ENCODE measurements at regions not wholly inside any gene's neighbourhood (a gene's known extent, or its start where the extent isn't known, plus 50 kb on each side); places are given as distances from the start of the nearest gene placed in this dataset.

DNA sequence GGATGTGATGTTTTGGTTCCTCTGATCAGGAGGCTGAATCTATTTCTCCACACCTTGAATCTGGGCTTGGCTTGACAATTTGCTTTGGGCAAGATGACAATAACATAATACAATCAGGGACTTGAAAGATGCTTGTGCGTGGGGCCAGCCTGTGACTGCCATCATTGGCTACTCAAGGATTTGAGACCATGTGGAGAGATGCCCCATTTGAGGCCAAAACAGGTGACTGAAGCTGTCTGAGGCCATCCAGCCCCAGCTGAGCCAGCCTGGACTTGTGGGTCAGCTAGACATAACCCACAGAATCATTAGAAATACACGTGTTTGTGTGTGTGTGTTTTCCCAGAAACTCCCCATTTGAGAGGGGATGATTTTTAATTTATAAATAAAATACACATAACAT, 421.5 kb downstream of the PTPRU start:
- no peak for DNase-seq

- peak; percentile 28 to 49 for DNase-seq
These were observed 419.9 kb downstream of the PTPRU start for GRCh38 chr1:29655945-29656850.

- peak; percentile 37 to 62 for DNase-seq
These were observed 418.8 kb downstream of the PTPRU start for GRCh38 chr1:29655145-29655544.

DNA sequence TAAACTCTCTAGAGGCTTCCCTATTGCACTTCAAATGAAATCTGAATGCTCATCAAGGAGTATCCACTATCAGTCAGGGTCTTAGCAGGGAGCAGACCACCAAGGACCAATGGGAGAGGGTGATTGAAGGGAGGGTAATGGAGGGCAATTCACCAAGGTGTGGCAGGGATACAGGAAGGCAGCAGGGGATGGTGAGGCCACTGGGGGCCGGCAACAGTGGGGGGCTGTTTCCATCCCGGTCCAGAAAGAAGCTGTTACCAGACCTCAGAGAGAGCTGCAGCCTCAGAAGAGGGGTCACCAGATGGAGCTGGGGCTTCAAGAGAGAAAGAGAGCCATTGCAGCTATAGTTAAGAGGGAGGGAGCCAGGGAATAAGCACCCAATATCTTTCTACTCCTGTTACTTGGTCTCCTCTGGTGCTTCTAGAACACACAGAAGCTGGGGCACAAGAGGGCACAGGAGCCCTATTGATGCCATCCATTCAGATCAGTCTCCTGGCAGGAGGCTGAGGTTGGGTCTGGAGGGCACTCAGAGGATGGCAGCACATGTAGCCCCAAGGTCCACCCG, 417.6 kb downstream of the PTPRU start:
- DNase-seq = no peak

GRCh38 chr1:29653034-29653810, 416.9 kb downstream of the PTPRU start:
- DNase-seq = no peak

GRCh38 chr1:29651684-29652665, 415.7 kb downstream of the PTPRU start:
- no peak for DNase-seq

DNA sequence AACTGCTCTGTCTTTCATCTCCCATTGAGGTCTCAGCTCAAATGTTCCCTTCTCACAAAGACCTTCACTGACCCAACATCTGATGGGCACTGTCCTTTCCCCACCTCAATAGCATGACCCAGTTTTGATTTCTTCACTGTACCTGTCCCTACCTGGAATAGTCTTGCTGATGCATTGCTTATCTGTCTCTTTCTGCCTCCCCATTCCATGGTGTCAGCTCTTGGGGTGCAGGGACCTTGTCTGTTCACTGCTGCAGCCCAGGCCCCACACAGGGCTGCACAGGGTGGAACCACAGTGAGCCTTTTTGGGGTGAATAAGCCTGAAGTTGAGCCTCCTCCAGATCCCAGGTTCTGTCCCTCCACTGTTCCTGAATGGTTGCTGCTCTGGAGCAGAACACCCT, 414.9 kb downstream of the PTPRU start:
- DNase-seq = no peak

GRCh38 chr1:29650476-29650875, 414.2 kb downstream of the PTPRU start:
- no peak for DNase-seq

GRCh38 chr1:29650041-29650400, 413.7 kb downstream of the PTPRU start:
- peak; percentile 51 to 75 for DNase-seq

DNA sequence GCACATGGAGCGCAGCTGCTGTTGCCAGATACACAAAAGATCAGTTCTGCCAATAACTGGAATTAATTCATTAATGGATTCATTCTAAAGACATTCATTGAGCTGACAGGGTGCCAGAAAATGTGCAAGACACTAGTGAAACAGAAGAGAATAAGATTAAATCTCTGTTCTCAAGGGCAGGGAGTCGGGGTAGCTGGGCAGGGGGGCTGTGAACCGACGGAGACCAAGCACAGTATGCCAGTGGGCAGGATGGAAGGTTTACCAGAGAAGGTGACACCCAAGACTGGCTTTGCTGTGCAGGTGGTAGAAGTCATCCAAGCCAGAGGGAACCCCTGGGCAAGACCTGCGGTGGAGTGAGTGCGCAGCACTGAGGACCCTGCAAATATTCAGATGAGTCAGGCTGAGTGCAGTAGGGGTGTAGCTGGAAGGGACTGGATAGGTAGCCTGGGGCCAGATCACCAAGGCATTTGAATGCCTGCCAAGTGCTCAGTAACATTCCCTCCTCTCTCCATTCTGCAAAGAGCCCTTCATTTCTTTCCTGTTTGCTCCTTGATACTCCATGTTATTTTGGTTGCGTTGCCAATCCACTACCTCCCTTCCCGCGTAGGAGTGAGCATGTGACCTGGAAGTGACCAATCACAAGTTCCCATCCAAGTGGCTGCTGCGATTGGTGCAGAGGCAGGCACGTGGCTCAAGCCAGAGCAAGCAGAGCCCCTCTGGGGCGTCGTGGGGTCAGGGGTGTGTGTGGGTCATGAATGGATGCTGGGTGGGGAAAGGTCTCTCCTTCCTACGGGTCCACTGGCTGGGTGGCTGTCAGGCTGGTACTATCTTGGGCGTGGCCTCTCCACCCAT, 413.1 kb downstream of the PTPRU start:
- DNase-seq = peak; percentile 75 to 76

DNA sequence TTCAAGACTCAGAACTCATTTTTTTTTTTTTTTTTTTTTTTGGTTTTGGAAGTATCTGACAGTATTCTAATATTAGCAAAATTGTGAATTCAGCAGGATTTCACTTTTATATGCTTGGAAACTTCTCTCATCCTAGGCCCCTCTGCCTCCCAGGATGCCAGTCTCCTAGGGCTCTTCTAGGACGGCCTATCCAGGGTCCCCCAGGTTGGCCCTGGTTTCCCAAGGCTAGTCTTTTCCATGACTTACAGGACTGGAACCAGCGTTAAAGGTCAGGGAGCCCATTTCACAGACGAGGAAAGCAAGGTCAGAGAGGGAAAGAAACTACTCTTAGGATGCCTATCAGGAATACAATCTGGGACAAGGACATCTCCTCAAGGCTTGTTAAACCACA, 412.5 kb downstream of the PTPRU start:
- DNase-seq = no peak

GRCh38 chr1:29648026-29648425, 411.7 kb downstream of the PTPRU start:
- no peak for DNase-seq

- DNase-seq = no peak
These were observed 411.3 kb downstream of the PTPRU start for GRCh38 chr1:29647581-29647980.

DNA sequence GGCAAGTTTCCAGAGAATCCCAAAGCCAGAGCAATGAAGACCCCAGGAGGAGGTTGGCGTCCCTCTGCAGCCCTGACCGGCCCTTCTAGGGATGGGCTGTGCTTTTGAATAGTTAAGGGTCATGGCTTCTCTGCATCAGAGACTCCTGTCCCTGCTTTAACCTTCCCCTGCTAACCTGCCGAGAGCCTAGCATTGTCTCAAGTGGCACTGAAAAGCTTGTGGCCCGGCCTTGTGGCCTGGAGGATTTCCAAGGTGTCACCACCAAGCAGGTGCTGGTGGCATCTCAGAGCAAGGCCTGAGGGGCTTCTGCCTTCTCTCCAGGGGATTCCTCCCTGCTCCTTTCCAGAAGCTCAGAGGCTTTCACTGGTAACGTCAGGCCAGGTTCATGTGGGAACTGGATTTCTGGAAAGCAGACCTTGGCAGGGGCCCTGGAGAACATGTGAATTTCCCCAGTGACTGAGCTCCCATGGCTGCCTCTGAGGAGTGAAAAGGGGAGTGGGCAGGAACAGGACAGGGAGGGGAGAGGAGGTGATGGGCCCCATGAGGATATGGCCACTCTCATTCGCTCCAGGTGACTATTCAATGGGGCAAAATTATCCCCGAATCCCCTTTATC, 409.9 kb downstream of the PTPRU start:
- no peak for DNase-seq

DNA sequence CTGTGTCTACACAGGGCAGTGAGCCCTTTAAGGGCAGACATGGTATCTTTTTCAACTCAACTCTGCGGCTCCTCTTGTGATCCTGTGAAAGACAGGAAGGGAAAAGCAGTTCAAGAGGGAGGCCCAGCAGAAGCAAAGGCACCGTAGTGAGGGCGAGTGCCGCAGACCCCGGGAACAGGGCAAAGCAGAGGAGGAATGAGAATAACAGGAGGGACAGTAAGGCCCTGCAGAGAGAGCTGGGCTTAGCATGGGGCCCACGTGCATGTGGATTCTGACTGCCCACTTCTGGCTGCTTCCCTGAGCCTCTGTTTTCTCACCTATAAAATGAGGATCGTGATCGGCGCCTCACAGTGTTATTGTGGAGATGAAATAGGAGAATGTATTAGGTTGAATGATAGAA, 409.3 kb downstream of the PTPRU start:
- DNase-seq = no peak

DNA sequence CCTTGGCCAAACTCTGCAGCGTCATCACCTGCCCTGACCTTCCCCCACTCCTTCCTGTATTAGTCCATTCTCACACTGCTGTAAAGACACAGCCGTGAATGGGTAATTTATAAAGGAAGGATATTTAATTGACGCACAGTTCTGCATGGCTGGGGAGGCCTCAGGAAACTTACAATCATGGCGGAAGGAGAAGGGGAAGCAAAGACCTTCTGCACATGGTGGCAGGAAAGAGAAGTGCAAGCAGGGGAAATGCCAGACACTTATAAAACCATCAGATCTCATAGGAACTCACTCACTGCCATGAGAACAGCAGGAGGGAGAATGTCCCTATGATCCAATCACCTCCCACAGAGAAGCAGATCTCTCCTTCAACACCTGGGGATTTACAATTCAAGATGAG, 408.5 kb downstream of the PTPRU start:
- DNase-seq = no peak

DNA sequence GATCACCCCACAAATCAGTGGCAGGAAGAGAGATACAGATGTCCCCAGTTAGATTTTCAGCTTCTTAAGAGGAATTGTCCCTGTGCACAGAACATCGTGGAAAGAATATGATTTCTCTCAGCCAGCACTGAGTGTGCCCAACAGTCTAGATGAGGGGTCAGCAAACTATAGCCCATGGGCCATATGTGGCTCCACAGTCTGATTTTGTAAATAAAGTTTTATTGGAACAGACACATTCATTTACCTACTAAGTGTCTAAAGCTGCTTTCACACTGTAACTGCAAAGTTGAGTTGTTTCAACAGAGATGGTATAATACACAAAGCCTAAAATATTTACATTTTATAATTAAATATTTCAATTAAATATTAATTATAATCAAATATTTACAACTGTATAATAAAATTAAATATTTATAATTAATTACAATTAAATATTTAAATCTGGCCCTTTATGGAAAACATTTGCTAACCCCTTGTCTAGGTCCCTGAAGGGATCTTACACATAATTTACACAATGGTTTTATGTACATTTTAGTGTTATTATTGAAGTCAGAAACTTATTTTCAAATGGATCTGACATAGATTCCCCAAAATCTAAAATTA, 407.6 kb downstream of the PTPRU start:
- no peak for DNase-seq

GRCh38 chr1:29643281-29643680, 407.0 kb downstream of the PTPRU start:
- DNase-seq = no peak

- no peak for DNase-seq
These were observed 406.2 kb downstream of the PTPRU start for GRCh38 chr1:29642519-29642918.

DNA sequence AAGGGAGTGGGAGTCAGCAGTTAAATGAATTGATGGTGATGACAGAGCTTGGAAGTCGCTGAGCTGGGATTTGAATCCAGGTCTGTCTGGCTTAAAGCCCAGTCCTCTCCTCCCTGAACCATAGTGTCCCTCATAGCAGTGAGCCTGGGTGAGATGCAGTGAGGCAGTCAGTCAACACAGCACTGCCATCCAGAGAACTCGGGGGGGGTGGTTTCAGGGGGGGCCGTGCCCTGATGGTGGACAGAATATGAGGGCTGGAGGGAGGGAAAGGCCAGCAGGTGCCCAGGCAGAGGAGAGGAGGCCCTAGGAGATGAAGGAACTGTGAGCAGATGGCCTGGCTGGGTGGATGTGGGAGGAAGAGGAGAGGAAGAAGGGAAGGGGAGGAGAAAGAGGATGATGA, 405.6 kb downstream of the PTPRU start:
- DNase-seq = no peak

DNA sequence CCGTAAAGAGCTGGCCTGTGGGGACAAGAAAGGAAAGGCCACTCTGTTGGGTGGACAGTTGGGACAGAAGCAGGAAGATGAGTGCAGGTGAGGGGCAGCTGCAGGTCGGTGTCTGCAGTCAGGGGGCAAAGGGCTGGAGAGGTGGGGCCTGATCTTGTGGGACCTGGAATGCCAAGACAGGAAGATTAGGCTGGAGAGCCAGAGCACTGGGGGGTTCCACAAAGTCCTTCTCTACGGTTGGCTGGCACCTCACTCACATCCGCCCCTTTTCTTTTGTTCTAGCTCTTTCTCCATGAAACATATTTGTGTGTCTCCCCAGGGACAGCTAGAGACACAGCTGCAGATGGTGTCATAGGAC, 404.1 kb downstream of the PTPRU start:
- no peak for DNase-seq
